CD4-positive, alpha-beta memory T cell (primary cell): ENCODE measurements at regions not wholly inside any gene's neighbourhood (a gene's known extent, or its start where the extent isn't known, plus 50 kb on each side); places are given as distances from the start of the nearest gene placed in this dataset.

Experiments
- CTCF ChIA-PET: fragments of 350-600 bp; sonication (Branson Sonifier 250); formaldehyde crosslinking; loops from one replicate; lab custom pipeline; 2021; ENCODE audit warnings: inconsistent platforms; ENCODE audit not compliant: partially characterized antibody; lab: Charles Lee
- POLR2A ChIA-PET: fragments of 350-600 bp; sonication (Branson Sonifier 250); formaldehyde crosslinking; loops from one replicate; lab custom pipeline; 2021; ENCODE audit not compliant: partially characterized antibody; lab: Charles Lee
- DNase-seq, 5 donors: peaks; one replicate each; pipeline versions ENCODE4 v3.0.0 to v3.0.0-alpha.2; 2020 to 2022; ENCODE audit warnings: mixed read lengths in 1 of 5
- H3K27ac ChIP-seq: one replicate; pipeline ENCODE4 v1.7.0; 2013; ENCODE audit warnings: low read depth, low read length
- H3K27me3 ChIP-seq: 2 replicates; pipeline ENCODE4 v1.7.0; 2013; ENCODE audit warnings: mild to moderate bottlenecking, low read length, moderate library complexity; ENCODE audit not compliant: insufficient read depth
- H3K36me3 ChIP-seq: 2 replicates; pipeline ENCODE4 v1.7.0; 2013; ENCODE audit warnings: mild to moderate bottlenecking, low read length, moderate library complexity; ENCODE audit not compliant: insufficient read depth
- H3K4me1 ChIP-seq: 2 replicates; pipeline ENCODE4 v1.7.0; 2013; ENCODE audit warnings: mild to moderate bottlenecking, low read length, moderate library complexity; ENCODE audit not compliant: insufficient read depth
- H3K4me3 ChIP-seq, 2 donors: one replicate each; pipeline ENCODE4 v1.7.0; 2013; ENCODE audit warnings: low read length in 2 of 2, mild to moderate bottlenecking in 1 of 2
- H3K9me3 ChIP-seq, 2 donors: one replicate each; pipeline ENCODE4 v1.7.0; 2013; ENCODE audit warnings: low read length in 2 of 2, control low read depth in 1 of 2; ENCODE audit not compliant: control insufficient read depth in 1 of 2
- H3K27ac Mint-ChIP-seq, 7 donors: one replicate each; pipeline ENCODE4 v1.8.0; 2020 to 2021; ENCODE audit warnings: mixed read lengths in 7 of 7, mild to moderate bottlenecking in 6 of 7, inconsistent platforms in 3 of 7, moderate library complexity in 3 of 7
- H3K27me3 Mint-ChIP-seq, 2 donors: one replicate each; pipeline ENCODE4 v1.8.0; 2020 to 2021; ENCODE audit warnings: mixed read lengths in 2 of 2
- H3K36me3 Mint-ChIP-seq, 2 donors: one replicate each; pipeline ENCODE4 v1.8.0; 2020 to 2021; ENCODE audit warnings: mixed read lengths in 2 of 2, inconsistent platforms in 1 of 2, mild to moderate bottlenecking in 1 of 2
- H3K4me1 Mint-ChIP-seq, 4 donors: one replicate each; pipeline ENCODE4 v1.8.0; 2020 to 2021; ENCODE audit warnings: mixed read lengths in 4 of 4, mild to moderate bottlenecking in 1 of 4
- H3K4me3 Mint-ChIP-seq, 8 donors: one replicate each; pipeline ENCODE4 v1.8.0; 2020 to 2021; ENCODE audit warnings: mixed read lengths in 8 of 8, mild to moderate bottlenecking in 7 of 8, moderate library complexity in 6 of 8, inconsistent platforms in 3 of 8
- H3K9me3 Mint-ChIP-seq, 8 donors: one replicate each; pipeline ENCODE4 v1.8.0; 2020 to 2021; ENCODE audit warnings: mixed read lengths in 8 of 8, mild to moderate bottlenecking in 5 of 8, inconsistent platforms in 3 of 8, moderate library complexity in 1 of 8
- intact Hi-C: fragments of 100-400 bp; cut with micrococcal nuclease; formaldehyde crosslinking; loops from one replicate; pipeline ENCODE4 v1.15.1; 2023

DNA sequence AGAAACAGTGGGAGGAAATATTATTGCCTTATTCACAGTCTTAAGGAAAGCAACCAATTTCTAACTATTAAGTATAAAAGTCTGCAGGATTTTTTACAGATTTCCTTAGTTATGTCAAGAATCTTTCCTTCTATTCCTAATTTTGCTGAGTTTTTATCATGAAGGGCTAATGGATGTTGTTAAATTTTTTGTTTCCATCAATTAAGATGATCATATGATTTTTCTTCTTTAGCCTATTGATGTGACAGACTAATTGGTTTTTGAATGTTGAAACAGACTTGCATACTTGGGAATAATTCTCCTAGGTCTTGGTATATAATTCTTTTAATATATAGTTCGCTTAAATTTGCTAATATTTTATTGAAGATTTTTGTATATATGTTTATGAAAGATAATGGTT is 569.1 kb upstream of the KCND2 start:
- H3K27me3 ChIP-seq, result no peaks in the 10 kb centered on the region
- POLR2A ChIA-PET, result no interaction called here
- intact Hi-C loops, result no loop called here
- CTCF ChIA-PET, result no interaction called here
- H3K4me3 Mint-ChIP-seq, result no peak overlapping the region
- no peaks in the 10 kb centered on the region for H3K9me3 ChIP-seq
- H3K27ac ChIP-seq, result no peak overlapping the region
- H3K9me3 Mint-ChIP-seq, result peaks cover 0 to 13% (median 7%) of the 10 kb centered on the region in 8 donors
- H3K4me1 ChIP-seq, result no peaks in the 10 kb centered on the region
- no peaks in the 10 kb centered on the region for H3K27me3 Mint-ChIP-seq
- no peaks in the 10 kb centered on the region for H3K36me3 ChIP-seq
- no peak for DNase-seq
- H3K36me3 Mint-ChIP-seq, result no peaks in the 10 kb centered on the region
- no peaks in the 10 kb centered on the region for H3K4me1 Mint-ChIP-seq
- no peak overlapping the region for H3K27ac Mint-ChIP-seq
- H3K4me3 ChIP-seq, result no peak overlapping the region

DNA sequence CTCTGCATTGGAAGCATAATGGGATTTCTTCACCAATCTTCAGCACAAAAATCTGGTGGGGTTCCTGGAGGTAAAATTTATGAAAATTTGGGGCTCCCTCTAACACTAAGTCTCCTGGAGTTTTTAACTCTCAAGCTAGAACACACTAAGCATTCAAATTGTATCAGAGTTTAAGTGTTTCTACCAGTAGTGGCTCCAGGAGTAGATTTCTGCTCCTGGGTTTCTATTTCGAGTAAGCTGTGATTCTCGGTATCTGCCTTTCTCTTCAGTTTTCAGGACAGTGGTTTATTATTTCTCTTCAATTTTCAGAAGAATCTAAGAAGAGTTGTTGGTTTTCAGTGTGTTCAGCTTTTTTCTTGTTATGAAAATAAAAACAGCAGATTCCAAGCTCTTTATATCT is 566.4 kb upstream of the KCND2 start:
- Histone ChIP-seq H3K36me3 (no peaks in the 10 kb centered on the region), H3K4me3 (no peak overlapping the region), H3K9me3 (no peaks in the 10 kb centered on the region), H3K27me3 (no peaks in the 10 kb centered on the region), H3K4me1 (no peaks in the 10 kb centered on the region), H3K27ac (no peak overlapping the region)
- DNase-seq, result no peak
- ChIA-PET CTCF (no interaction called here), POLR2A (no interaction called here)
- H3K36me3 Mint-ChIP-seq, result no peaks in the 10 kb centered on the region
- intact Hi-C loops, result no loop called here
- no peaks in the 10 kb centered on the region for H3K4me1 Mint-ChIP-seq
- H3K9me3 Mint-ChIP-seq, result peaks cover 2 to 17% (median 7%) of the 10 kb centered on the region in 8 donors
- H3K4me3 Mint-ChIP-seq, result no peak overlapping the region
- H3K27ac Mint-ChIP-seq, result no peak overlapping the region
- H3K27me3 Mint-ChIP-seq, result no peaks in the 10 kb centered on the region

DNA sequence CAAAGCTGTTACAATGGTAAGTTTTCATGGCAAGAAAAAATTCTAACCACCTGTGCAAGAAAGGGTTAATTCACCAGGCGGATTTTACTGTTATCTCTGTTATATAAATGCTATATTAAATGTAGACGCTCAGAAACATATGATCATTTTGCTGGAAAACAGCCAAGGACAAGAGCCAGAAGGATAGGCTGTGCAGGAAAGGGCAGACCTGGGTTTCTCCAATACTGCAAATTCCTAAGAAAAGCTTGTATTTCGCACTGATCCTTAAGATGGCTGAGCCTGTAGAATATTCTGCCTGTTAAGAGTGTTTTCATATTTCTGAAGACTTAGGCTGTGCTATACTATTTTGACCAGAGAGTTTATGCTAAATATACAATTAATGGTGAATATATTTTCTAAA is 564.1 kb upstream of the KCND2 start:
- no peaks in the 10 kb centered on the region for H3K27me3 ChIP-seq
- no peaks in the 10 kb centered on the region for H3K4me1 ChIP-seq
- Mint-ChIP-seq H3K27me3 (no peaks in the 10 kb centered on the region), H3K4me1 (no peaks in the 10 kb centered on the region), H3K9me3 (peaks cover 2 to 25% (median 13%) of the 10 kb centered on the region in 8 donors), H3K36me3 (no peaks in the 10 kb centered on the region), H3K4me3 (no peak overlapping the region), H3K27ac (no peak overlapping the region)
- ChIA-PET CTCF (no interaction called here), POLR2A (no interaction called here)
- no peak for DNase-seq
- intact Hi-C loops, result no loop called here
- H3K9me3 ChIP-seq, result no peaks in the 10 kb centered on the region
- H3K36me3 ChIP-seq, result no peaks in the 10 kb centered on the region
- no peak overlapping the region for H3K27ac ChIP-seq
- H3K4me3 ChIP-seq, result no peak overlapping the region

DNA sequence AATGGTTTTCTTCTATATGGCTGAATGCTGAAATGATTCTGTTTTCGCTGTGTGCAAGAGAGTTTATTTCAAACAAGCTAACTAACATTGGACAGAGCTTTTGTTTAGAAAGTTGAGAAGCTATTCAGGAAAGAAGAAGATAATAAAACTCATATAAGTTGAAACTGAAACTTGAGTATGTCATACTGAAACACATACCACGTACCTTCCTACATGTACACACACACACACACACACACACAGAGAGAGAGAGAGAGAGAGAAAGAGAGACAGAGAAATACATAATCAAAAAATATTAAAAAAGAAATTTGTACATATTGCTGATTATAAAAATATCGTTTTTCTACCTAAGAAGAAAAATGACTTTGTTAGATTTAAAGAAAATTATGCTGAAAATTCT is 561.9 kb upstream of the KCND2 start:
- Mint-ChIP-seq H3K27ac (no peak overlapping the region), H3K36me3 (no peaks in the 10 kb centered on the region), H3K4me1 (no peaks in the 10 kb centered on the region), H3K27me3 (no peaks in the 10 kb centered on the region), H3K4me3 (no peak overlapping the region), H3K9me3 (peaks cover 2 to 27% (median 12%) of the 10 kb centered on the region in 8 donors)
- Histone ChIP-seq H3K27me3 (no peaks in the 10 kb centered on the region), H3K27ac (no peak overlapping the region), H3K36me3 (no peaks in the 10 kb centered on the region), H3K9me3 (no peaks in the 10 kb centered on the region), H3K4me1 (no peaks in the 10 kb centered on the region), H3K4me3 (no peak overlapping the region)
- CTCF ChIA-PET, result no interaction called here
- intact Hi-C loops, result no loop called here
- no peak for DNase-seq
- POLR2A ChIA-PET, result no interaction called here

DNA sequence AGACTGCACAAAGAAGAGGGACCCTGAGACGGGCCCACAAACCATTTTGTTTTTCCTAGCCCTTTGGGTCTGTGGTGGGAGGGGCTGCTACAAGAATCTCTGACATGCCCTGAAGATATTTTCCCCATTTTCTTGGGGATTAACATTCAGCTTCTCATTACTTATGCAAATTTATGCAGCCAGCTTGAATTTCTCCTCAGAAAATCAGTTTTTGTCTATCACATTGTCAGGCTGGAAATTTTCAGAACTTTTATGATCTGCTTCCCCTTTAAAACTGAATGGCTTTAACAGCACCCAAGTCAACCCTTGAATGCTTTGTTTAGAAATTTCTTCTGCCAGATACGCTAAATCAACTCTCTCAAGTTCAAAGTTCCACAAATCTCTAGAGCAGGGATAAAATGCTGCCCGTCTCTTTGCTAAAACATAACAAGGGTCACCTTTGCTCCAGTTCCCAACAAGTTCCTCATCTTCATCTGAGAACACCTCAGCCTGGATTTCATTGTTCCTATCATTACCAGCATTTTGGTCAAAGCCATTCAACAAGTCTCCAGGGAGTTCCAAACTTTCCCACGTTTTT is 560.0 kb upstream of the KCND2 start:
- ChIA-PET POLR2A (no interaction called here), CTCF (no interaction called here)
- Mint-ChIP-seq H3K27ac (no peak overlapping the region), H3K4me3 (peak overlapping the region in 1 of 8 donors; percentile 2), H3K36me3 (no peaks in the 10 kb centered on the region), H3K27me3 (no peaks in the 10 kb centered on the region), H3K4me1 (no peaks in the 10 kb centered on the region), H3K9me3 (peaks cover 2 to 27% (median 12%) of the 10 kb centered on the region in 8 donors)
- no peak for DNase-seq
- no peaks in the 10 kb centered on the region for H3K27me3 ChIP-seq
- H3K36me3 ChIP-seq, result no peaks in the 10 kb centered on the region
- no peaks in the 10 kb centered on the region for H3K4me1 ChIP-seq
- H3K27ac ChIP-seq, result no peak overlapping the region
- no peak overlapping the region for H3K4me3 ChIP-seq
- intact Hi-C loops, result no loop called here
- no peaks in the 10 kb centered on the region for H3K9me3 ChIP-seq

DNA sequence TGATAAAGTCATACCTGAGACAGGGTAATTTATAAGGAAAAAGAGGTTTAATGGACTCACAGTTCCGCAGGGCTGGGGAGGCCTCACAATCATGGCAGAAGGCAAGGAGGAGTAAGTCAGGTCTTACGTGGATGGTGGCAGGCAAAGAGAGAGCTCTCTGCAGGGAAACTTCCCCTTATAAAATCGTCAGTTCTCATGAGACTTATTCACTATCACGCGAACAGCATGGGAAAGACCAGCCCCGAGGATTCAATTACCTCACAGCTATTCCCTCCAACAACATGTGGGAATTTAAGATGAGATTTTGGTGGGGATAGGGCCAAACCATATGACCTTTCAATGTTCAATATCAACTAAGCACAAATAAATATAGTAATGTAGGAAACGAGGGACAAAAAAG is 559.4 kb upstream of the KCND2 start:
- CTCF ChIA-PET, result no interaction called here
- intact Hi-C loops, result no loop called here
- Histone ChIP-seq H3K27me3 (no peaks in the 10 kb centered on the region), H3K27ac (no peak overlapping the region), H3K36me3 (no peaks in the 10 kb centered on the region), H3K4me1 (no peaks in the 10 kb centered on the region), H3K9me3 (no peaks in the 10 kb centered on the region), H3K4me3 (no peak overlapping the region)
- Mint-ChIP-seq H3K4me3 (peak overlapping the region in 1 of 8 donors; percentile 2), H3K9me3 (peaks cover 2 to 21% (median 10%) of the 10 kb centered on the region in 8 donors), H3K4me1 (no peaks in the 10 kb centered on the region), H3K27me3 (no peaks in the 10 kb centered on the region), H3K36me3 (no peaks in the 10 kb centered on the region), H3K27ac (no peak overlapping the region)
- DNase-seq, result no peak
- POLR2A ChIA-PET, result no interaction called here

DNA sequence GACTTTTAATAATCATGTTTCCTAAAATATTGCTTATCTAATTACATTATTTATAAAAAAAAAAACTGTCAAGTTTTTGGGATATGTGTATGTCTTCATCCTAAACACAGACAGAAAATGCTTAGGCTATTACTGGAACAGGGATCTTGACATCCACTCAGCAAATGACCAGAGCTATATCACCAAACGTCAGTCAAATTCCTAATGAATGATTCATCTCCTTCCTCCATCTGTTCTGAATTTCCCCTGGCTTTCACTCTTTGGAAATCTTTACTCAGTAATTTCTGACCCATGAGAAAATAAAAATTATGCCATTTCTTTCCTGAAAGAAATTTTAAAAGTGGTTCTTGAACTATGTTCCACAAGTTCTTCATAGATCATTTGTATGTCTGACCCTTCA is 552.4 kb upstream of the KCND2 start:
- Mint-ChIP-seq H3K4me1 (no peaks in the 10 kb centered on the region), H3K4me3 (no peak overlapping the region), H3K27ac (no peak overlapping the region), H3K9me3 (peaks cover 0 to 7% (median 2%) of the 10 kb centered on the region in 8 donors), H3K36me3 (no peaks in the 10 kb centered on the region), H3K27me3 (no peaks in the 10 kb centered on the region)
- CTCF ChIA-PET, result no interaction called here
- no peak for DNase-seq
- H3K27me3 ChIP-seq, result no peaks in the 10 kb centered on the region
- no peaks in the 10 kb centered on the region for H3K36me3 ChIP-seq
- POLR2A ChIA-PET, result no interaction called here
- H3K9me3 ChIP-seq, result no peaks in the 10 kb centered on the region
- H3K4me3 ChIP-seq, result no peak overlapping the region
- H3K4me1 ChIP-seq, result no peaks in the 10 kb centered on the region
- H3K27ac ChIP-seq, result no peak overlapping the region
- intact Hi-C loops, result no loop called here
